ENCODE measurements at regions not wholly inside any gene's neighbourhood (a gene's known extent, or its start where the extent isn't known, plus 50 kb on each side); places are given as distances from the start of the nearest gene placed in this dataset.
A peak's percentile ranks its signal among the peaks of the same experiment; 100 is the strongest.

GRCh38 chr12:115700896-115701465 is 576.5 kb downstream of the MED13L start:
- no peak for DNase-seq (ENCODE audit: low spot score)

GRCh38 chr12:115700081-115700480 is 577.4 kb downstream of the MED13L start:
- DNase-seq (ENCODE audit: low spot score): no peak

GRCh38 chr12:115698257-115698656 is 579.2 kb downstream of the MED13L start:
- no peak for DNase-seq (ENCODE audit: low spot score)

- DNase-seq (ENCODE audit: low spot score): no peak
These were observed 580.2 kb downstream of the MED13L start for GRCh38 chr12:115697340-115697739.

- no peak for DNase-seq (ENCODE audit: low spot score)
These were observed 582.9 kb downstream of the MED13L start for GRCh38 chr12:115694564-115694963.

- DNase-seq (ENCODE audit: low spot score): no peak
These were observed 583.5 kb downstream of the MED13L start for GRCh38 chr12:115693970-115694369.

GRCh38 chr12:115691123-115691522 is 586.4 kb downstream of the MED13L start:
- peak; percentile 7 for DNase-seq (ENCODE audit: low spot score)

GRCh38 chr12:115687094-115687493 is 590.4 kb downstream of the MED13L start:
- no peak for DNase-seq (ENCODE audit: low spot score)

- no peak for DNase-seq (ENCODE audit: low spot score)
These were observed 594.2 kb downstream of the MED13L start for GRCh38 chr12:115683240-115683780.

GRCh38 chr12:115680967-115681366 is 596.5 kb downstream of the MED13L start:
- no peak for DNase-seq (ENCODE audit: low spot score)

GRCh38 chr12:115672506-115673080 is 604.9 kb downstream of the MED13L start:
- no peak for DNase-seq (ENCODE audit: low spot score)

GRCh38 chr12:115672086-115672485 is 605.4 kb downstream of the MED13L start:
- DNase-seq (ENCODE audit: low spot score): no peak

- DNase-seq (ENCODE audit: low spot score): no peak
These were observed 606.6 kb downstream of the MED13L start for GRCh38 chr12:115670869-115671268.

- DNase-seq (ENCODE audit: low spot score): no peak
These were observed 610.4 kb downstream of the MED13L start for GRCh38 chr12:115667116-115667515.

GRCh38 chr12:115666168-115666567 is 611.3 kb downstream of the MED13L start:
- DNase-seq (ENCODE audit: low spot score): no peak

- no peak for DNase-seq (ENCODE audit: low spot score)
These were observed 616.4 kb downstream of the MED13L start for GRCh38 chr12:115661112-115661511.

GRCh38 chr12:115660211-115660805 is 617.2 kb downstream of the MED13L start:
- DNase-seq (ENCODE audit: low spot score): no peak

GRCh38 chr12:115659422-115659821 is 618.1 kb downstream of the MED13L start:
- no peak for DNase-seq (ENCODE audit: low spot score)

GRCh38 chr12:115657081-115658013 is 620.1 kb downstream of the MED13L start:
- no peak for DNase-seq (ENCODE audit: low spot score)

GRCh38 chr12:115650026-115650425 is 627.5 kb downstream of the MED13L start:
- no peak for DNase-seq (ENCODE audit: low spot score)

- DNase-seq (ENCODE audit: low spot score): no peak
These were observed 629.0 kb downstream of the MED13L start for GRCh38 chr12:115648463-115648862.

GRCh38 chr12:115646210-115646609 is 631.3 kb downstream of the MED13L start:
- DNase-seq (ENCODE audit: low spot score): no peak
